ENCODE measurements at regions not wholly inside any gene's neighbourhood (a gene's known extent, or its start where the extent isn't known, plus 50 kb on each side); places are given as distances from the start of the nearest gene placed in this dataset.

- ATAC-seq (no peak), DNase-seq (no peak)
- Mint-ChIP-seq H3K27me3 (ENCODE audit: low read depth) (peaks cover 26% of the 10 kb centered on the region), H3K36me3 (ENCODE audit: insufficient read depth) (no peaks in the 10 kb centered on the region), H3K4me3 (no peak overlapping the region), H3K9me3 (no peaks in the 10 kb centered on the region), H3K4me1 (ENCODE audit: low read depth) (no peaks in the 10 kb centered on the region)
Measured at GRCh38 chr1:112040891-112041740, 51.6 kb upstream of the KCND3 start.

- DNase-seq (no peak), ATAC-seq (no peak)
- no peak overlapping the region for H3K4me3 Mint-ChIP-seq
- H3K9me3 Mint-ChIP-seq = no peaks in the 10 kb centered on the region
- H3K27me3 Mint-ChIP-seq (ENCODE audit: low read depth) = peaks cover 27% of the 10 kb centered on the region
- no peaks in the 10 kb centered on the region for H3K36me3 Mint-ChIP-seq (ENCODE audit: insufficient read depth)
- no peaks in the 10 kb centered on the region for H3K4me1 Mint-ChIP-seq (ENCODE audit: low read depth)
Measured at GRCh38 chr1:112043901-112044300, 54.4 kb upstream of the KCND3 start.

- Mint-ChIP-seq H3K9me3 (no peaks in the 10 kb centered on the region), H3K27me3 (ENCODE audit: low read depth) (peaks cover 27% of the 10 kb centered on the region), H3K4me3 (no peak overlapping the region), H3K4me1 (ENCODE audit: low read depth) (no peaks in the 10 kb centered on the region), H3K36me3 (ENCODE audit: insufficient read depth) (no peaks in the 10 kb centered on the region)
- no peak for DNase-seq
- no peak for ATAC-seq
Measured at GRCh38 chr1:112044745-112045144, 55.3 kb upstream of the KCND3 start.

GRCh38 chr1:112046630-112047029 is 57.2 kb upstream of the KCND3 start:
- Mint-ChIP-seq H3K4me1 (ENCODE audit: low read depth) (no peaks in the 10 kb centered on the region), H3K36me3 (ENCODE audit: insufficient read depth) (no peaks in the 10 kb centered on the region), H3K9me3 (no peaks in the 10 kb centered on the region), H3K27me3 (ENCODE audit: low read depth) (peaks cover 30% of the 10 kb centered on the region), H3K4me3 (no peak overlapping the region)
- ATAC-seq (no peak), DNase-seq (no peak)

GRCh38 chr1:112048421-112048820 is 59.0 kb upstream of the KCND3 start:
- Mint-ChIP-seq H3K36me3 (ENCODE audit: insufficient read depth) (no peaks in the 10 kb centered on the region), H3K4me1 (ENCODE audit: low read depth) (no peaks in the 10 kb centered on the region), H3K27me3 (ENCODE audit: low read depth) (peaks cover 21% of the 10 kb centered on the region), H3K4me3 (no peak overlapping the region), H3K9me3 (no peaks in the 10 kb centered on the region)
- no peak for DNase-seq
- no peak for ATAC-seq

GRCh38 chr1:112054510-112054909 is 65.0 kb upstream of the KCND3 start:
- ATAC-seq (no peak), DNase-seq (no peak)
- H3K27me3 Mint-ChIP-seq (ENCODE audit: low read depth) = peaks cover 6% of the 10 kb centered on the region
- no peaks in the 10 kb centered on the region for H3K9me3 Mint-ChIP-seq
- H3K4me3 Mint-ChIP-seq = no peak overlapping the region
- no peaks in the 10 kb centered on the region for H3K4me1 Mint-ChIP-seq (ENCODE audit: low read depth)
- no peaks in the 10 kb centered on the region for H3K36me3 Mint-ChIP-seq (ENCODE audit: insufficient read depth)

- no peaks in the 10 kb centered on the region for H3K9me3 Mint-ChIP-seq
Measured at GRCh38 chr1:112056354-112056753, 66.9 kb upstream of the KCND3 start.

GRCh38 chr1:112057736-112058135 is 68.3 kb upstream of the KCND3 start:
- Mint-ChIP-seq H3K9me3 (no peaks in the 10 kb centered on the region), H3K4me3 (no peak overlapping the region), H3K36me3 (ENCODE audit: insufficient read depth) (no peaks in the 10 kb centered on the region), H3K4me1 (ENCODE audit: low read depth) (no peaks in the 10 kb centered on the region), H3K27me3 (ENCODE audit: low read depth) (peaks cover 3% of the 10 kb centered on the region)
- ATAC-seq = no peak
- DNase-seq = no peak

More at GRCh38 chr1:112056354-112056753, 66.9 kb upstream of the KCND3 start:
- H3K27me3 Mint-ChIP-seq (ENCODE audit: low read depth) = peaks cover 3% of the 10 kb centered on the region
- no peak for ATAC-seq
- no peaks in the 10 kb centered on the region for H3K4me1 Mint-ChIP-seq (ENCODE audit: low read depth)
- DNase-seq = no peak
- H3K36me3 Mint-ChIP-seq (ENCODE audit: insufficient read depth) = no peaks in the 10 kb centered on the region
- no peak overlapping the region for H3K4me3 Mint-ChIP-seq

- Mint-ChIP-seq H3K4me3 (no peak overlapping the region), H3K27me3 (ENCODE audit: low read depth) (peaks cover 6% of the 10 kb centered on the region), H3K9me3 (no peaks in the 10 kb centered on the region), H3K4me1 (ENCODE audit: low read depth) (no peaks in the 10 kb centered on the region), H3K36me3 (ENCODE audit: insufficient read depth) (no peaks in the 10 kb centered on the region)
- ATAC-seq = no peak
- DNase-seq = no peak
Measured at GRCh38 chr1:112058815-112059450, 69.5 kb upstream of the KCND3 start.

GRCh38 chr1:112059679-112060078 is 70.2 kb upstream of the KCND3 start:
- no peaks in the 10 kb centered on the region for H3K36me3 Mint-ChIP-seq (ENCODE audit: insufficient read depth)

GRCh38 chr1:112060261-112060660 is 70.8 kb upstream of the KCND3 start:
- Mint-ChIP-seq H3K4me3 (no peak overlapping the region), H3K9me3 (no peaks in the 10 kb centered on the region), H3K27me3 (ENCODE audit: low read depth) (peaks cover 12% of the 10 kb centered on the region), H3K4me1 (ENCODE audit: low read depth) (no peaks in the 10 kb centered on the region), H3K36me3 (ENCODE audit: insufficient read depth) (no peaks in the 10 kb centered on the region)
- DNase-seq (no peak), ATAC-seq (no peak)

More at GRCh38 chr1:112059679-112060078, 70.2 kb upstream of the KCND3 start:
- Mint-ChIP-seq H3K4me3 (no peak overlapping the region), H3K4me1 (ENCODE audit: low read depth) (no peaks in the 10 kb centered on the region), H3K9me3 (no peaks in the 10 kb centered on the region), H3K27me3 (ENCODE audit: low read depth) (peaks cover 8% of the 10 kb centered on the region)
- ATAC-seq = no peak
- no peak for DNase-seq

- H3K4me1 Mint-ChIP-seq (ENCODE audit: low read depth) = no peaks in the 10 kb centered on the region
- no peak overlapping the region for H3K4me3 Mint-ChIP-seq
- H3K36me3 Mint-ChIP-seq (ENCODE audit: insufficient read depth) = no peaks in the 10 kb centered on the region
- H3K27me3 Mint-ChIP-seq (ENCODE audit: low read depth) = peaks cover 15% of the 10 kb centered on the region
- no peak for ATAC-seq
- no peak for DNase-seq
- no peaks in the 10 kb centered on the region for H3K9me3 Mint-ChIP-seq
Measured at GRCh38 chr1:112061056-112061455, 71.6 kb upstream of the KCND3 start.

GRCh38 chr1:112061901-112062320 is 72.4 kb upstream of the KCND3 start:
- Mint-ChIP-seq H3K36me3 (ENCODE audit: insufficient read depth) (no peaks in the 10 kb centered on the region), H3K9me3 (no peaks in the 10 kb centered on the region), H3K4me3 (no peak overlapping the region), H3K4me1 (ENCODE audit: low read depth) (no peaks in the 10 kb centered on the region), H3K27me3 (ENCODE audit: low read depth) (peaks cover 12% of the 10 kb centered on the region)
- ATAC-seq (peak in 1 of 2 donors; percentile 54), DNase-seq (no peak)

- H3K27me3 Mint-ChIP-seq (ENCODE audit: low read depth) = peaks cover 12% of the 10 kb centered on the region
- ATAC-seq = no peak
- no peaks in the 10 kb centered on the region for H3K36me3 Mint-ChIP-seq (ENCODE audit: insufficient read depth)
- no peak for DNase-seq
- H3K4me1 Mint-ChIP-seq (ENCODE audit: low read depth) = no peaks in the 10 kb centered on the region
- H3K9me3 Mint-ChIP-seq = no peaks in the 10 kb centered on the region
- no peak overlapping the region for H3K4me3 Mint-ChIP-seq
Measured at GRCh38 chr1:112063781-112064728, 74.6 kb upstream of the KCND3 start.
